K562 (cell line): ENCODE measurements at regions not wholly inside any gene's neighbourhood (a gene's known extent, or its start where the extent isn't known, plus 50 kb on each side); places are given as distances from the start of the nearest gene placed in this dataset.

ENCODE experiments used
- ATAC-seq: fragments of 200-7000 bp; cut with Tn5 transposase; 3 replicates; pipeline ENCODE4 v1.9.1; 2020; ENCODE audit warnings: moderate library complexity
- BruUV-seq: library from RNA; stranded (reverse); fragments of 400-500 nt; replicated peaks from 2 replicates; lab custom pipeline; 2021; lab: Mats Ljungman, UMichigan
- CTCF ChIA-PET: fragments of 300-600 bp; formaldehyde crosslinking; extraction: SDS; loops from one replicate; lab custom pipeline; 2021; ENCODE audit warnings: low intra/inter-chr PET ratio; lab: Yijun Ruan, JAX
- POLR2A ChIA-PET: fragments of 300-600, 350-650 bp; sonication (Branson Sonifier 250); formaldehyde crosslinking; extraction: SDS; loops from one replicate; lab custom pipeline; 2021; ENCODE audit warnings: antibody characterized with exemption, inconsistent platforms; lab: Yijun Ruan, JAX
- DNase-seq, 4 experiments: peaks; one replicate each; pipeline versions ENCODE4 v3.0.0 to v3.0.0-alpha.2; 2011 to 2018; ENCODE audit warnings: low spot score in 3 of 4, mixed read lengths in 3 of 4; ENCODE audit errors: extremely low read depth in 1 of 4
- FAIRE-seq: peaks from 2 replicates; lab custom pipeline; 2011; peaks lifted over from hg19 to GRCh38; lab: Jason Lieb, UNC
- H2AFZ ChIP-seq: 2 replicates; pipeline ENCODE4 v1.6.0; 2011; ENCODE audit warnings: low read depth, low read length, control low read depth, inconsistent platforms
- H3K27ac ChIP-seq: fragments of 200-600 bp; 3 replicates; pipeline ENCODE4 v1.8.0; 2011; ENCODE audit warnings: low read depth, mild to moderate bottlenecking, control low read depth, inconsistent platforms, low read length, moderate library complexity, mixed read lengths; ENCODE audit errors: extremely low read depth
- H3K27me3 ChIP-seq, 2 experiments: fragments of 300-600 bp in 1 of 2; 2 replicates in 1 of 2; 3 replicates in 1 of 2; pipeline versions ENCODE4 v1.6.0 to v1.8.0; 2011; ENCODE audit warnings: inconsistent platforms in 2 of 2, low read length in 2 of 2, mild to moderate bottlenecking in 1 of 2, mixed read lengths in 1 of 2, moderate library complexity in 1 of 2; ENCODE audit not compliant: control insufficient read depth in 2 of 2, insufficient read depth in 2 of 2
- H3K36me3 ChIP-seq: fragments of 300-600 bp; 3 replicates; pipeline ENCODE4 v1.8.0; 2011; ENCODE audit warnings: mild to moderate bottlenecking, low read length, inconsistent platforms; ENCODE audit not compliant: control insufficient read depth, insufficient read depth
- H3K4me1 ChIP-seq, 2 experiments: fragments of 200-600 bp in 1 of 2; replicated peaks in 1 of 2; 2 replicates in 1 of 2; 3 replicates in 1 of 2; pipeline versions ENCODE4 v1.5.1 to v1.8.0; 2011; ENCODE audit warnings: inconsistent platforms in 2 of 2, low read length in 2 of 2, mild to moderate bottlenecking in 1 of 2, mixed read lengths in 1 of 2, moderate library complexity in 1 of 2; ENCODE audit not compliant: control insufficient read depth in 2 of 2, insufficient read depth in 2 of 2
- H3K4me2 ChIP-seq: 2 replicates; pipeline ENCODE4 v1.6.1; 2011; ENCODE audit warnings: low read length, control low read depth, inconsistent platforms, mixed read lengths; ENCODE audit not compliant: insufficient read depth
- H3K4me3 ChIP-seq: fragments of 200-600 bp; sonication (generic), shearing (Covaris generic); 2 replicates; pipeline ENCODE4 v1.5.1; 2016; ENCODE audit warnings: control low read depth, inconsistent platforms
- H3K79me2 ChIP-seq: fragments of 200-600 bp; 3 replicates; pipeline ENCODE4 v1.8.0; 2011; ENCODE audit warnings: low read length, inconsistent platforms; ENCODE audit not compliant: control insufficient read depth, insufficient read depth
- H3K9ac ChIP-seq, 2 experiments: 2 replicates each; pipeline versions ENCODE4 v1.6.0 to v1.6.1; 2011; ENCODE audit warnings: low read depth in 2 of 2, low read length in 2 of 2, control low read depth in 1 of 2, inconsistent platforms in 1 of 2, mild to moderate bottlenecking in 1 of 2, mixed read lengths in 1 of 2; ENCODE audit not compliant: insufficient read depth in 1 of 2
- H3K9me1 ChIP-seq: one replicate; pipeline ENCODE4 v1.6.0; 2011; ENCODE audit warnings: inconsistent platforms, mild to moderate bottlenecking, low read length, moderate library complexity; ENCODE audit not compliant: control insufficient read depth, insufficient read depth
- H3K9me3 ChIP-seq: replicated peaks from 2 replicates; pipeline ENCODE4 v1.5.1; 2011; ENCODE audit warnings: low read depth, low read length, inconsistent platforms; ENCODE audit not compliant: control insufficient read depth, insufficient read depth
- H4K20me1 ChIP-seq: replicated peaks from 2 replicates; pipeline ENCODE4 v1.6.1; 2011; ENCODE audit warnings: low read length, inconsistent platforms, mixed read lengths; ENCODE audit not compliant: control insufficient read depth, insufficient read depth
- HMG20A ChIP-seq: fragments of 450-650 bp; formaldehyde crosslinking; conservative IDR thresholded peaks from 2 replicates; pipeline ENCODE4 v1.4.0; 2020; ENCODE audit warnings: mild to moderate bottlenecking, mixed read lengths
- KDM1A ChIP-seq, 2 experiments: fragments of 450-650 bp; IDR thresholded peaks; 2 replicates each; pipeline ENCODE4 v1.6.1; 2016; ENCODE audit warnings: mild to moderate bottlenecking in 2 of 2
- POLR2G ChIP-seq: fragments of 200-400 bp; formaldehyde crosslinking; IDR thresholded peaks from 2 replicates; pipeline ENCODE4 v1.6.1; 2017; ENCODE audit warnings: low read depth, mild to moderate bottlenecking, antibody characterized with exemption, low read length, moderate library complexity
- PPARD ChIP-seq: fragments of 250-450 bp; sonication (Bioruptor Pico); IDR thresholded peaks from 2 replicates; pipeline ENCODE4 v1.8.0; 2022; ENCODE audit warnings: inconsistent platforms, mild to moderate bottlenecking, moderate library complexity
- SUPT5H ChIP-seq: fragments of 450-650 bp; IDR thresholded peaks from 2 replicates; pipeline ENCODE4 v1.6.1; 2016
- ZNF41 ChIP-seq: fragments of 250-450 bp; sonication (Bioruptor Pico); conservative IDR thresholded peaks from 2 replicates; pipeline ENCODE4 v1.4.0; 2020; ENCODE audit warnings: mild to moderate bottlenecking
- ZNF717 ChIP-seq: fragments of 250-450 bp; sonication (Bioruptor Pico); IDR thresholded peaks from 2 replicates; pipeline ENCODE4 v1.5.0; 2021
- ZNF830 ChIP-seq: fragments of 250-450 bp; sonication (Bioruptor Pico); IDR thresholded peaks from 2 replicates; pipeline ENCODE4 v1.5.0; 2021; ENCODE audit warnings: mild to moderate bottlenecking
- in situ Hi-C: fragments of 300-500 bp; cut with MboI; formaldehyde crosslinking; loops from 4 replicates; pipeline ENCODE4 v1.15.0; 2018; ENCODE audit warnings: inconsistent platforms, mixed read lengths
- intact Hi-C: fragments of 100-400 bp; cut with micrococcal nuclease; formaldehyde crosslinking; loops from 2 replicates; pipeline ENCODE4 v1.14.2; 2022
- TF ChIP-seq, protein P1 (sequence below): sonication (generic); formaldehyde crosslinking; IDR thresholded peaks from 2 replicates; pipeline ENCODE4 v1.8.1; 2023; ENCODE audit warnings: mild to moderate bottlenecking, missing genetic modification reagents
- TF ChIP-seq, protein P2 (sequence below): fragments of 250-450 bp; sonication (Bioruptor Pico); IDR thresholded peaks from 2 replicates; pipeline ENCODE4 v1.9.0; 2021; ENCODE audit warnings: mild to moderate bottlenecking

DNA sequence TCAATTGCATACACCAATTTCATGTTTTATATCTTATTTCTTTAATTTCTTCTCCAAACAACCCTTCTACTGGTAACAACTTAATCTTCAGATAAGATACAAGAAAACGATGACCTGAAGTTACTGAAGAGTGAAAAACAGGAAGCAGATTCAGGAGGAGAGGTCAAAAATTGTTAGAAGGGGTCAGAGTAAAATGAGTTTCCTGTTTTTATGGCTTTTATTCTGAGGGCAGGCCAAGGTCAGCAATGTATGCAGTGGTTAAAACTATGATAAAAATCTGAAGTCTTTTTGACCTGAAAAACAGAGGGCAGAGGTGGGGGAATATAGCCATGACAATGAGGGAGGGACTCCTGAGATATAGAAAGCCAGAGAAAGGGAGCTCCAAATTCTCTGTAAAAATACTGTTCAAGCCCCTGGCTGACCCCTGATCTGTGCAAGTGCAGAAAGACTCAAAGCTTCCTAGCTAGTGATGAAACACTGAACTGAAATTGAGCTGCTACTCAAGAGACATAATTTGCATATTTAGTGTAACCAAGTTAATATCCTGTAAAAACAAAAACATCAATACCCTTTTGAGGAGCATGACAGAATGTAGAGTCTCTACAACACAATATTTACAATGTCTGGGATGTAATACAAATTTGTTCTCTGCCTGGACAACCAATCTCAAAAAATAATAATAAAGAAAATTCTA, 514.3 kb upstream of the SEL1L start (continued):
- TF ChIP-seq, protein P1, sequence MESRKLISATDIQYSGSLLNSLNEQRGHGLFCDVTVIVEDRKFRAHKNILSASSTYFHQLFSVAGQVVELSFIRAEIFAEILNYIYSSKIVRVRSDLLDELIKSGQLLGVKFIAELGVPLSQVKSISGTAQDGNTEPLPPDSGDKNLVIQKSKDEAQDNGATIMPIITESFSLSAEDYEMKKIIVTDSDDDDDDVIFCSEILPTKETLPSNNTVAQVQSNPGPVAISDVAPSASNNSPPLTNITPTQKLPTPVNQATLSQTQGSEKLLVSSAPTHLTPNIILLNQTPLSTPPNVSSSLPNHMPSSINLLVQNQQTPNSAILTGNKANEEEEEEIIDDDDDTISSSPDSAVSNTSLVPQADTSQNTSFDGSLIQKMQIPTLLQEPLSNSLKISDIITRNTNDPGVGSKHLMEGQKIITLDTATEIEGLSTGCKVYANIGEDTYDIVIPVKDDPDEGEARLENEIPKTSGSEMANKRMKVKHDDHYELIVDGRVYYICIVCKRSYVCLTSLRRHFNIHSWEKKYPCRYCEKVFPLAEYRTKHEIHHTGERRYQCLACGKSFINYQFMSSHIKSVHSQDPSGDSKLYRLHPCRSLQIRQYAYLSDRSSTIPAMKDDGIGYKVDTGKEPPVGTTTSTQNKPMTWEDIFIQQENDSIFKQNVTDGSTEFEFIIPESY (CRISPR knock-in tag) = no peak
- TF ChIP-seq KDM1A (IDR thresholded peaks at IDR 0.05) (no peak), SUPT5H (no peak), ZNF41 (CRISPR knock-in tag) (no peak), PPARD (CRISPR knock-in tag) (no peak), POLR2G (no peak), ZNF717 (CRISPR knock-in tag) (no peak), ZNF830 (CRISPR knock-in tag) (no peak)
- TF ChIP-seq, protein P2, sequence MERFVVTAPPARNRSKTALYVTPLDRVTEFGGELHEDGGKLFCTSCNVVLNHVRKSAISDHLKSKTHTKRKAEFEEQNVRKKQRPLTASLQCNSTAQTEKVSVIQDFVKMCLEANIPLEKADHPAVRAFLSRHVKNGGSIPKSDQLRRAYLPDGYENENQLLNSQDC (CRISPR knock-in tag) = no peak

DNA sequence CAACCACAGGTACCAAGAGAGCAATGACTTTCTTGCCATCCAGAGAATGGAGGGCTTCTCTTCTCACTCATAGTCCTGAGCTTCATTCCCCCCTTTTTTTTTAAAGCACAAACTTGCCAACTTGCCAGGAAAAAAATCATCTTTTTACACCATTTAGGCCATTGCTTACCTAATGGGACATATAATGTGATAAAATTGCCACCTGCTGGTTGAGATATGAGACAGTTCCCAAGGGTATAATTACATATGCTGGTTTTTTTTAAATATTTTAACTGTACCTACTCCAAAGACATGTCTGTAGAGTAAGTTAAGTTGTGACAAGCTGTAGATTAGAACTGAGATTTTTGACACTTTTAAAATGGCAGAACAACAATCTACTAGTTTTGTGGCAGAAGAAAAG, 519.1 kb upstream of the SEL1L start:
- no peak overlapping the region for H3K4me3 ChIP-seq
- ATAC-seq (no peak), FAIRE-seq (no peak), DNase-seq (no peak)
- no peak overlapping the region for H2AFZ ChIP-seq
- intact Hi-C loops = no loop called here
- TF ChIP-seq HMG20A (CRISPR knock-in tag) = no peak
- no TSS peak for BruUV-seq
- no peak overlapping the region for H3K9ac ChIP-seq
- H3K36me3 ChIP-seq = no peaks in the 10 kb centered on the region
- no peak overlapping the region for H3K27ac ChIP-seq
- H4K20me1 ChIP-seq = no peaks in the 10 kb centered on the region
- no peak overlapping the region for H3K4me2 ChIP-seq
- H3K4me1 ChIP-seq = no peaks in the 10 kb centered on the region
- H3K79me2 ChIP-seq = no peaks in the 10 kb centered on the region
- no peaks in the 10 kb centered on the region for H3K9me3 ChIP-seq
- H3K27me3 ChIP-seq = no peaks in the 10 kb centered on the region
- H3K9me1 ChIP-seq = no peaks in the 10 kb centered on the region
- in situ Hi-C loops = no loop called here
- CTCF ChIA-PET = no interaction called here
- POLR2A ChIA-PET = no interaction called here
